ENCODE measurements at regions not wholly inside any gene's neighbourhood (a gene's known extent, or its start where the extent isn't known, plus 50 kb on each side); places are given as distances from the start of the nearest gene placed in this dataset.

DNA sequence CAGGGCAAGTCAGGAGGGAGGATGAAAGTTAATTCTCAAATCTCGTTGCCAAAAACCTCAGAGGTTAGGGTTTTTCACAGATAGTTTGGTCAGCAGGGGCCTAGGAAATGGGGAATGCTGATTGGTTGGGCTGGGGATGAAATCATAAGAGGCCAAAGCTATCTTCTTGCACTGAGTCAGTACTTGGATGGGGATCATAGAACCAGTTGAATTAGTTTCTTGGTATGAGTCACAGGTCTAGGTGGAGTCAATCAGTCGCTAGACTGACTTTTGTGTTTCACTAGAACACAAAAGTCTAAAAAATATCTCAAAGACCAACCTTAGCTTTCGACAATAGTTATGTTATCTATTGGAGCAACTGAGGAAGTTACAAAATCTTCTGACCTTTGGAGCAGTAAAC, 368.5 kb downstream of the TBC1D32 start:
- TF ChIP-seq POLR2A (IDR thresholded peaks at IDR 0.05; ENCODE audit: low read depth, low read length) (no peak), POLR2AphosphoS5 (IDR thresholded peaks at IDR 0.05; ENCODE audit: low read depth, low read length) (no peak)
